Upper lobe of left lung (tissue), 6 donors: ENCODE measurements at regions not wholly inside any gene's neighbourhood (a gene's known extent, or its start where the extent isn't known, plus 50 kb on each side); places are given as distances from the start of the nearest gene placed in this dataset.

ENCODE experiments used
- ATAC-seq, 2 donors: fragments of 200-7000 bp; cut with Tn5 transposase; one replicate each; pipeline ENCODE4 v1.9.1; 2022; ENCODE audit warnings: mild to moderate bottlenecking in 2 of 2, moderate library complexity in 2 of 2; ENCODE audit not compliant: low FRiP score in 2 of 2
- DNase-seq, 2 donors: peaks; one replicate each; pipeline ENCODE4 v3.0.0-alpha.2; 2019 to 2020
- H3K27ac ChIP-seq, 4 donors: fragments of 200-600 bp; sonication (generic); one replicate each; pipeline ENCODE4 v1.5.1; 2016 to 2019
- H3K27me3 ChIP-seq, 4 donors: fragments of 200-600 bp; sonication (generic); one replicate each; pipeline ENCODE4 v1.5.1; 2017 to 2019
- H3K36me3 ChIP-seq, 4 donors: fragments of 200-600 bp; sonication (generic); one replicate each; pipeline ENCODE4 v1.5.1; 2016 to 2019
- H3K4me1 ChIP-seq, 4 donors: fragments of 200-600 bp; sonication (generic); one replicate each; pipeline ENCODE4 v1.5.1; 2018 to 2019
- H3K4me3 ChIP-seq, 4 donors: fragments of 200-600 bp; sonication (generic); one replicate each; pipeline ENCODE4 v1.5.1; 2017 to 2019; ENCODE audit warnings: mild to moderate bottlenecking in 2 of 4, moderate library complexity in 1 of 4
- H3K9me3 ChIP-seq, 4 donors: fragments of 200-600 bp; sonication (generic); one replicate each; pipeline ENCODE4 v1.5.1; 2018 to 2019
- CTCF ChIP-seq, 6 experiments: fragments of 450-650 bp in 4 of 6; fragments of 200-600 bp in 2 of 6; sonication (generic) in 2 of 6; IDR thresholded peaks; one replicate each; pipeline ENCODE4 v1.5.1; 2016 to 2019; ENCODE audit warnings: antibody characterized with exemption in 6 of 6
- EP300 ChIP-seq, 4 donors: sonication (generic); formaldehyde crosslinking; IDR thresholded peaks; one replicate each; pipeline ENCODE4 v1.5.1; 2017; ENCODE audit warnings: antibody characterized with exemption in 4 of 4, control low read depth in 2 of 4
- POLR2A ChIP-seq, 4 donors: fragments of 450-650 bp; IDR thresholded peaks; one replicate each; pipeline ENCODE4 v1.5.1; 2016 to 2017; ENCODE audit warnings: antibody characterized with exemption in 4 of 4, mild to moderate bottlenecking in 2 of 4
- POLR2AphosphoS5 ChIP-seq, 2 donors: sonication (generic); formaldehyde crosslinking; IDR thresholded peaks; one replicate each; pipeline ENCODE4 v1.5.1; 2017; ENCODE audit warnings: antibody characterized with exemption in 2 of 2
- WGBS, 2 donors: methylation state at CpG; one replicate each; pipeline ENCODE4 v1.1.5; 2017 to 2018; 5-methylcytosine and 5-hydroxymethylcytosine counted together
- donor health status: DM: no; HTN: no; CAD: no; lungs with moderate emphysema.
- donor health status: DM: no; HTN: yes; CAD: no; lungs with severe emphysema.

DNA sequence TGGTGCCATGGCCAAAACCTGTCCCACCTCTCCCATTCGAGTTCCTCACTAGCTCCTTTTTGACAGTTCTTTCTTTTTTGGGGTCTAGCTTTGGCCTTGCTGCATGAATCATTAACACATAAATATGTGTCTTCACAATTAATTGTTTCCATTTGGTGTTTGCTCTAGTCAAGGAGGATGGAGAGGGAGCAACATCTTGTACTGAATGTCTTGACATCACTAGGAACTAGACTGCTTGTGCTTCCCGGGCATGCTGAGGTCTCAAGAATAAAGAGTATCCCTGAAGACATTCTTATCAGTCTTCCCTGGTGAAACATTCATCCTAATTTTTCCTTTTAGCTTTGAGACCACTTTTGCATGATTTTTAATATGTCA, 77.0 kb upstream of the ESR1 start:
- no peak for ATAC-seq
- H3K4me3 ChIP-seq = no peak overlapping the region
- TF ChIP-seq POLR2A (IDR thresholded peaks at IDR 0.05) (no peak), POLR2AphosphoS5 (IDR thresholded peaks at IDR 0.05) (no peak), CTCF (IDR thresholded peaks at IDR 0.05) (no peak), EP300 (IDR thresholded peaks at IDR 0.05) (no peak)
- DNase-seq = no peak
- no peaks in the 10 kb centered on the region for H3K27me3 ChIP-seq
- no peaks in the 10 kb centered on the region for H3K4me1 ChIP-seq
- no peaks in the 10 kb centered on the region for H3K36me3 ChIP-seq
- H3K27ac ChIP-seq = no peak overlapping the region
- 84 to 89% methylated on average over 2 of the region's 2 CpGs for WGBS, 2 donors
- H3K9me3 ChIP-seq = peaks cover 0 to 7% (median 2%) of the 10 kb centered on the region in 4 donors

DNA sequence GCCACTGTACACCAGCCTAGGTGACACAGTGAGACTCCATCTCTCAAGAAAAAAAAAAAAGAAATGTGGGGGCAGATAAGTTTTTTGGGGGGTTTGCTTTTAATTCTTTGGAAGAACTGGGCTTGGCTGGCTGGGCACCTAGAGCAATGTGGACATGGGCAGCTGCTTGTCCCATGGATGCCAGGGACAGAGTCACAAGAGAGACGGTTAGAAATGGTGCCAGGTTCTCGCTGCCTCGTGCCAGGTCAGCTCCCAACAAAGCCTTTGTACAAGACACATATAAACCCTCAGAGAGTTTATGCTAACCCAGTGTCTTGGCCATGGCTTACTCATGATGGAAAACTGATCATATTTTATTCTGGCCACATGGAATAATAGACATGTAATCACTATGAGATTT, 76.2 kb upstream of the ESR1 start:
- Histone ChIP-seq H3K27ac (no peak overlapping the region), H3K9me3 (peaks cover 0 to 7% (median 2%) of the 10 kb centered on the region in 4 donors), H3K27me3 (no peaks in the 10 kb centered on the region), H3K4me1 (no peaks in the 10 kb centered on the region), H3K36me3 (no peaks in the 10 kb centered on the region), H3K4me3 (no peak overlapping the region)
- no peak for TF ChIP-seq EP300 (IDR thresholded peaks at IDR 0.05)
- no peak for TF ChIP-seq CTCF (IDR thresholded peaks at IDR 0.05)
- no peak for TF ChIP-seq POLR2A (IDR thresholded peaks at IDR 0.05)
- no peak for DNase-seq
- WGBS, 2 donors = 92 to 94% methylated on average over 3 of the region's 3 CpGs
- no peak for ATAC-seq

DNA sequence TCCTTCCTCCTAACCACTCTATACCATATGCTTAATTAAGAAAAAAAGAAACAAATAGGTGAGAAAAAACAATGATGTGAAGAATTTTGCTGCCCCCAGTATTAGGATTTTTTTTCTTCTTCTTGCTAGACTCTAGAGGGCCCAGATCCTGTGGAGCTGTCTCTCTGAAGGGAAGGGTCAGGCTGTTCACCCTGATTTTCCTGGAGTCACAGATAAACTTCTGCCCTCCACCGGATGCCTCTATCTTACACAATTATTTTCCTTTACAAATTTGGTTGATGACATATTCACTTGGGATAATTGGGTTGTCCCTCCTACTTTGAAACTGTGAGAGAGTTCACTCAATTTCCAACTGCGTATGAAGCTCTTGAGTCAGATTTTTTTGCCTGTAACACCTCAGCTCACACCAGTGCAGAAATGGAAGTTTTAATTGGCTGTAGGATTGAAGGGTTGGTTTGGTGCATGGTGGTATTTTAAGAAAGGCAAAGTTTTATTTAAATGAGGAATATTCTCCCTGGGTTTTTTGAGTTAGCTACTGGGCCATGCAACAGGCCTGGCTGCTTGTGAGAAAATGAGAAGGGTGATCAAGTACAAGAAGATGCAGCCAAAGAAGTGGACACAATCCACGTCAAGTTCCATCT, 73.7 kb upstream of the ESR1 start:
- no peak for DNase-seq
- Histone ChIP-seq H3K9me3 (peaks cover 0 to 6% (median 2%) of the 10 kb centered on the region in 4 donors), H3K4me1 (no peaks in the 10 kb centered on the region), H3K27me3 (no peaks in the 10 kb centered on the region), H3K27ac (no peak overlapping the region), H3K36me3 (no peaks in the 10 kb centered on the region), H3K4me3 (no peak overlapping the region)
- WGBS, 2 donors = 74 to 77% methylated on average over 3 of the region's 3 CpGs
- TF ChIP-seq CTCF (IDR thresholded peaks at IDR 0.05) (no peak), POLR2A (IDR thresholded peaks at IDR 0.05) (no peak), EP300 (IDR thresholded peaks at IDR 0.05) (no peak), POLR2AphosphoS5 (IDR thresholded peaks at IDR 0.05) (no peak)
- ATAC-seq = no peak

DNA sequence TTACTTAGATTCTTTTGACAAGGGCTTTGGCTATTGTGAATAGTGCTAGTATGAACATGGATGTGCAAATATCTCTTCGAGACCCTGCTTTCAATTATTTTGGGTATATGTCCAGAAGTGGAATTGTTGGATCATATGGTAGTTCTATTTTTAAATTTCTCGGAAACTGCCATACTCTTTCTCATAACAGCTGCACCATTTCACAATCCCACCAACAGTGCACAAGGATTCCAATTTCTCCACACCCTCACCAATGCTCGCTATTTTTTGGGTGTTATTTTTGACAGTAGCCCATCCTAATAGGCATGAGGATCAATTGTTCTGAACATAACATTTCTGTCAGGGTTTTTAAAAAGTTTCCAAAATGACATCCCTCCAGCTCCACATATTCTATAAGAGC, 69.2 kb upstream of the ESR1 start:
- Histone ChIP-seq H3K9me3 (no peaks in the 10 kb centered on the region), H3K36me3 (no peaks in the 10 kb centered on the region), H3K4me1 (no peaks in the 10 kb centered on the region), H3K27ac (no peak overlapping the region), H3K4me3 (no peak overlapping the region), H3K27me3 (no peaks in the 10 kb centered on the region)
- DNase-seq (no peak), ATAC-seq (no peak)
- no peak for TF ChIP-seq POLR2AphosphoS5 (IDR thresholded peaks at IDR 0.05)
- TF ChIP-seq EP300 (IDR thresholded peaks at IDR 0.05) = no peak
- no peak for TF ChIP-seq CTCF (IDR thresholded peaks at IDR 0.05)
- no peak for TF ChIP-seq POLR2A (IDR thresholded peaks at IDR 0.05)
- 79 to 83% methylated on average over 3 of the region's 3 CpGs for WGBS, 2 donors

- Histone ChIP-seq H3K27ac (no peak overlapping the region), H3K36me3 (no peaks in the 10 kb centered on the region), H3K4me1 (no peaks in the 10 kb centered on the region), H3K27me3 (no peaks in the 10 kb centered on the region), H3K4me3 (no peak overlapping the region), H3K9me3 (no peaks in the 10 kb centered on the region)
- 41 to 48% methylated on average over 1 of the region's 1 CpG for WGBS, 2 donors
- TF ChIP-seq POLR2AphosphoS5 (IDR thresholded peaks at IDR 0.05) (no peak), CTCF (IDR thresholded peaks at IDR 0.05) (no peak), POLR2A (IDR thresholded peaks at IDR 0.05) (no peak), EP300 (IDR thresholded peaks at IDR 0.05) (no peak)
- DNase-seq (no peak), ATAC-seq (no peak)
These were observed 68.5 kb upstream of the ESR1 start for GRCh38 chr6:151738960-151739359.
